Neuron (in vitro differentiated cells): ENCODE measurements at regions not wholly inside any gene's neighbourhood (a gene's known extent, or its start where the extent isn't known, plus 50 kb on each side); places are given as distances from the start of the nearest gene placed in this dataset.
"Not testable (repeated sequence)": the region's sequence is repeated elsewhere in the genome, so short reads cannot be mapped to it uniquely, and the experiment has no call there.

Source experiments
- H2AFZ ChIP-seq: one replicate; pipeline ENCODE4 v1.6.1; 2013; ENCODE audit warnings: low read depth, mild to moderate bottlenecking, inconsistent platforms, low read length, moderate library complexity
- H3K27me3 ChIP-seq: one replicate; pipeline ENCODE4 v1.6.1; 2013; ENCODE audit warnings: low read length; ENCODE audit not compliant: insufficient read depth
- H3K36me3 ChIP-seq: one replicate; pipeline ENCODE4 v1.6.1; 2013; ENCODE audit warnings: low read length; ENCODE audit not compliant: insufficient read depth
- H3K4me1 ChIP-seq: one replicate; pipeline ENCODE4 v1.6.1; 2013; ENCODE audit warnings: low read length; ENCODE audit not compliant: insufficient read depth
- H3K4me3 ChIP-seq: 2 replicates; pipeline ENCODE4 v1.5.1; 2013; ENCODE audit warnings: mild to moderate bottlenecking, low read length, moderate library complexity
- H3K9me3 ChIP-seq: one replicate; pipeline ENCODE4 v1.6.1; 2013; ENCODE audit warnings: low read length

DNA sequence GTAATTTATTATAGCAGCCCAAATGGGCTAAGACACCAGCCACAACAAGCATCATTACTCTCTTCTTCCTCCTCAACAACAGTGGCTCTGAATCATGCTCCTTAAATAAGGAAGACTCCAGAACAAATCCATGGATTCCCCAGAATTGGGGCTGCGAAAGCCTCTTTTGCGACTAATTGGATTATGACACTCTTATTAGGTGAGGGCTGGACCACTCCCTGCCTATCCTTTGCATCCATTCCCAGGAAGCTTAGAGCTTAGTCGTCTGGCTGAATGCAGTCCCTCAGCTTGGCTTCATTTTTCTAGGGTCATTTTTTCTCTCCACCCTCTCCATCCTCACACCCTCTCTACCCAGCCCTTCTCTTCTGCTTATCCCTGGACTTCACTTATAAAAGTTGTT, 227.7 kb downstream of the ZNF621 start:
- H3K4me1 ChIP-seq = no peaks in the 10 kb centered on the region
- H3K36me3 ChIP-seq = no peaks in the 10 kb centered on the region
- H3K27me3 ChIP-seq = no peaks in the 10 kb centered on the region
- H3K4me3 ChIP-seq = no peak overlapping the region
- H2AFZ ChIP-seq = no peak overlapping the region
- H3K9me3 ChIP-seq = no peaks in the 10 kb centered on the region

GRCh38 chr3:40753291-40753770, 228.6 kb downstream of the ZNF621 start:
- no peaks in the 10 kb centered on the region for H3K27me3 ChIP-seq
- H3K4me3 ChIP-seq = no peak overlapping the region
- H3K4me1 ChIP-seq = no peaks in the 10 kb centered on the region
- H3K36me3 ChIP-seq = no peaks in the 10 kb centered on the region
- H2AFZ ChIP-seq = no peak overlapping the region
- no peaks in the 10 kb centered on the region for H3K9me3 ChIP-seq

GRCh38 chr3:40753951-40754350, 229.2 kb downstream of the ZNF621 start:
- Histone ChIP-seq H3K36me3 (no peaks in the 10 kb centered on the region), H3K9me3 (no peaks in the 10 kb centered on the region), H3K4me1 (no peaks in the 10 kb centered on the region), H3K4me3 (no peak overlapping the region), H3K27me3 (no peaks in the 10 kb centered on the region), H2AFZ (no peak overlapping the region)

GRCh38 chr3:40754994-40755393, 230.2 kb downstream of the ZNF621 start:
- H3K9me3 ChIP-seq = no peaks in the 10 kb centered on the region
- no peak overlapping the region for H3K4me3 ChIP-seq
- H3K27me3 ChIP-seq = no peaks in the 10 kb centered on the region
- H3K36me3 ChIP-seq = no peaks in the 10 kb centered on the region
- H3K4me1 ChIP-seq = no peaks in the 10 kb centered on the region
- no peak overlapping the region for H2AFZ ChIP-seq

- Histone ChIP-seq H2AFZ (no peak overlapping the region), H3K27me3 (no peaks in the 10 kb centered on the region), H3K4me1 (no peaks in the 10 kb centered on the region), H3K36me3 (no peaks in the 10 kb centered on the region), H3K9me3 (no peaks in the 10 kb centered on the region), H3K4me3 (no peak overlapping the region)
Measured at GRCh38 chr3:40756500-40756899, 231.7 kb downstream of the ZNF621 start.

GRCh38 chr3:40762771-40763170, 238.0 kb downstream of the ZNF621 start:
- H3K36me3 ChIP-seq, H3K27me3 ChIP-seq: not testable (repeated sequence)

DNA sequence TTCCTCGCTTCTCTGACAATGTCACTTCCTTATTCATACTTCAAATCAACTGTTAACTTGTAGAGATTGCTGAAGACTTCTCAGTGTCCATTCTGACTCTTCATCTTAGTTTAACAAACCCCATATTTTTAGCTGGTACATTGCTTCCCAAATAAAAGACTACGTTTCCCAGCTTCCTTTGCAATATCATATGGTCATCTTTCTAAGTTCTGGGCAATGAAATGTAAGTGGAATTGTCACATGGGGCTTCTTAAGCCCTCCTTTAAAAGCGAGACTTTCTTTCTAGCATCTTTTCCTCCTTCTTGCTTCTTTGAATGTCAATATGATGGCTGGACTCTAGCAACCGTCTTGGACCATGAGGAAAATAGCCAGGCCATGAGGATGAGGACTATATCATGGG, 239.0 kb downstream of the ZNF621 start:
- Histone ChIP-seq H3K9me3 (no peaks in the 10 kb centered on the region), H2AFZ (no peak overlapping the region), H3K4me1 (no peaks in the 10 kb centered on the region), H3K36me3 (no peaks in the 10 kb centered on the region), H3K27me3 (no peaks in the 10 kb centered on the region), H3K4me3 (no peak overlapping the region)

More at GRCh38 chr3:40762771-40763170, 238.0 kb downstream of the ZNF621 start:
- H3K9me3 ChIP-seq, H2AFZ ChIP-seq, H3K4me1 ChIP-seq, H3K4me3 ChIP-seq: not testable (repeated sequence)

GRCh38 chr3:40764747-40765146, 240.0 kb downstream of the ZNF621 start:
- H3K4me3 ChIP-seq = no peak overlapping the region
- H2AFZ ChIP-seq = no peak overlapping the region
- H3K36me3 ChIP-seq = no peaks in the 10 kb centered on the region
- H3K27me3 ChIP-seq = no peaks in the 10 kb centered on the region
- no peaks in the 10 kb centered on the region for H3K4me1 ChIP-seq
- no peaks in the 10 kb centered on the region for H3K9me3 ChIP-seq

GRCh38 chr3:40765884-40766283, 241.1 kb downstream of the ZNF621 start:
- Histone ChIP-seq H3K9me3 (no peaks in the 10 kb centered on the region), H3K4me3 (no peak overlapping the region), H3K27me3 (no peaks in the 10 kb centered on the region), H3K4me1 (no peaks in the 10 kb centered on the region), H3K36me3 (no peaks in the 10 kb centered on the region), H2AFZ (no peak overlapping the region)

DNA sequence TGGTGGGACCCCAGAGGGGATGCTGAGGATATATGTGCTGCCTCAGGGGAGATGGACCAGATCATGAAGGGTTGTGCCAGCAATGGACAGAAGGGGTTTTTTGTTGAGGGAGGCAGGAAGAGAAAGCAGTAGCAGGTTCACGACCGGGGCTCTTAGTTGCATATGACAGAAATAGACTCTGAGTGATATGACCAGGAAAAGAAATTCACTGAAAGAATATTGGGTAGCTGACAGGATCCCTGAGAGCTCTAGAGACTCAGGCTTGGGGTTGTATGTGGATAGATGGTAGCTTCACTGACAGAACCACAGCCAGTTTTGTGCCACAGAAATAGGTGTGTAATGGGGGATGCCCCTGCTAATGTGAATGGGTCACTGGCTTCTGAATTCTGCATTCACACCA, 241.6 kb downstream of the ZNF621 start:
- no peak overlapping the region for H3K4me3 ChIP-seq

DNA sequence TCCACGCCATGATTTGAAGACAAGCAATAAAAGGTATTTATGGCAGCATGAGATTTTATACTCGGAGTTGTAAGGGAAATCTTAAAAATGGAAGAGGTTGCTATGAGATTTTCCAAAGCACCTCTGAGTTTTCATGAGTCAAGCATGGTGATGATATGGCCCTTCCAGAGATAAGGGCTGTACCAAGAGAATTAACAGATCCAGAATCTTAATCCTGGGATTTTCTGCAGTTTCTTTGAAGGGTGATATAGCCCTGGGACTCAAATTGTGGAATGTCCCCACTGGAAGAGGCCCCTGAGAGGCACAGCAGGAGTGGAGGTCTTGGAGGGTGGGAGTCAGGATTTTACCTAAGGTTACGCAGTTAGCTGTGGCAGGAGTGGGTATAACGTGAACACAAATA, 243.3 kb downstream of the ZNF621 start:
- Histone ChIP-seq H2AFZ (no peak overlapping the region), H3K4me1 (no peaks in the 10 kb centered on the region), H3K36me3 (no peaks in the 10 kb centered on the region), H3K27me3 (no peaks in the 10 kb centered on the region), H3K4me3 (no peak overlapping the region), H3K9me3 (no peaks in the 10 kb centered on the region)

More for the DNA sequence above, 241.6 kb downstream of the ZNF621 start:
- Histone ChIP-seq H2AFZ (no peak overlapping the region), H3K27me3 (no peaks in the 10 kb centered on the region), H3K9me3 (no peaks in the 10 kb centered on the region), H3K4me1 (no peaks in the 10 kb centered on the region), H3K36me3 (no peaks in the 10 kb centered on the region)

DNA sequence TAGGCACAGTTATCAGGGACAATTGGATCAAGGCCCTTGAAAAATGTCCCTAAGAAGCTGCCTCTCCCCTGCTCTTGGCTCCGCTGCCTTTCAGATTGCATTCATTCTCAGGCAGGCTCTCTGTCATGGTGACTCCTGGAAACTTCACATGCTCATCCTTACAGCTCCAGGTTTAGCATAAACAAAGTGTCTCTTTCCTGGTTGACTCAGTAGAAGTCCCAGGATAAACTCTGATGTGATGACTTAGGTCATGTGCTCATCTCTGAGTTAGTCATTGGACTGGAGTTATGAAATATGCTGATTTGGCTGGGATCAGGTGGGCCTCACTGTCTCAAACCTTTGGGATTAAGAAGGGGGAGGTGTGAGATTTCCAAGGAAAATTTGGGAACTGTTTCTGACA, 243.8 kb downstream of the ZNF621 start:
- Histone ChIP-seq H3K4me3 (no peak overlapping the region), H3K4me1 (no peaks in the 10 kb centered on the region), H3K27me3 (no peaks in the 10 kb centered on the region), H3K9me3 (no peaks in the 10 kb centered on the region), H3K36me3 (no peaks in the 10 kb centered on the region), H2AFZ (no peak overlapping the region)

GRCh38 chr3:40770061-40770460, 245.3 kb downstream of the ZNF621 start:
- H3K9me3 ChIP-seq = no peaks in the 10 kb centered on the region
- no peak overlapping the region for H3K4me3 ChIP-seq
- H3K36me3 ChIP-seq = no peaks in the 10 kb centered on the region
- H3K27me3 ChIP-seq = no peaks in the 10 kb centered on the region
- H2AFZ ChIP-seq = no peak overlapping the region
- no peaks in the 10 kb centered on the region for H3K4me1 ChIP-seq

DNA sequence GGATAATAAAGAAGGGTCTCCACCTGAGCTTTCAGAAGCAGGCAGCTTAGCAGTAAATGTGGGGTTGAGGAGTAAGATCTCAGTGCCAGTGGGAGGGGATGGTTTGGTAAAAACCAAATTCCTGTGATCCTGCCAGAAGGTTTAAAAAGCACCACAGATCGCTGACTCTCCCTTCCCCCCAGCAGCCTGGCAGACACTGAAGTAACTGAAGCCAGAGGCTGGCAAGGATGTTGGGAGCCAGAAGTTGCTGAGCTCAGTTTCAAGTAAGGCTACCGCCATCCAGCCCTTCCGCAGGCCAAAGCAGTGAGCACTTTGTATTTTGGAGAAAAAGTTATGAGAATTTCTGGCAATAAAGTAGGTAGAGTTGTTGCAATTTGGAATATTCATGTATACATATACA, 246.4 kb downstream of the ZNF621 start:
- H3K4me3 ChIP-seq = no peak overlapping the region
- no peaks in the 10 kb centered on the region for H3K36me3 ChIP-seq
- H2AFZ ChIP-seq = no peak overlapping the region
- H3K27me3 ChIP-seq = no peaks in the 10 kb centered on the region
- H3K9me3 ChIP-seq = no peaks in the 10 kb centered on the region
- no peaks in the 10 kb centered on the region for H3K4me1 ChIP-seq
